GM12878 (cell line): ENCODE measurements at regions not wholly inside any gene's neighbourhood (a gene's known extent, or its start where the extent isn't known, plus 50 kb on each side); places are given as distances from the start of the nearest gene placed in this dataset.

Source experiments
- ATAC-seq: fragments of 200-7000 bp; cut with Tn5 transposase; 3 replicates; pipeline ENCODE4 v1.9.1; 2020; ENCODE audit warnings: mild to moderate bottlenecking, moderate library complexity
- BruUV-seq: library from RNA; stranded (reverse); fragments of 400-500 nt; replicated peaks from 2 replicates; lab custom pipeline; 2021; lab: Mats Ljungman, UMichigan
- CTCF ChIA-PET: fragments of 300-600 bp; sonication (Branson Sonifier 250); formaldehyde crosslinking; extraction: SDS; loops from one replicate; lab custom pipeline; 2021; ENCODE audit warnings: inconsistent platforms; lab: Yijun Ruan, JAX
- POLR2A ChIA-PET: fragments of 350-600 bp; formaldehyde crosslinking; extraction: SDS; loops from one replicate; lab custom pipeline; 2021; ENCODE audit warnings: inconsistent platforms; lab: Charles Lee
- RAD21 ChIA-PET: fragments of 300-600 bp; sonication (Branson Sonifier 250); formaldehyde crosslinking; loops from one replicate; lab custom pipeline; 2023; ENCODE audit warnings: antibody characterized with exemption; ENCODE audit not compliant: unreplicated experiment; lab: Charles Lee
- SMC1A ChIA-PET: fragments of 300-600 bp; sonication (Branson Sonifier 250); formaldehyde crosslinking; loops from one replicate; lab custom pipeline; 2023; ENCODE audit not compliant: unreplicated experiment, uncharacterized antibody; lab: Charles Lee
- DNase-seq: peaks from one replicate; pipeline ENCODE4 v3.0.0-alpha.2; 2011; ENCODE audit warnings: low read depth, low spot score
- FAIRE-seq: peaks from 3 replicates; lab custom pipeline; 2011; peaks lifted over from hg19 to GRCh38; lab: Jason Lieb, UNC
- H2AFZ ChIP-seq: 2 replicates; pipeline ENCODE4 v1.6.0; 2011; ENCODE audit warnings: low read depth, low read length, control low read depth; ENCODE audit not compliant: control insufficient read depth
- H3K27ac ChIP-seq: 2 replicates; pipeline ENCODE4 v1.5.1; 2011; ENCODE audit warnings: control low read depth; ENCODE audit not compliant: control insufficient read depth, insufficient read depth
- H3K27me3 ChIP-seq, 2 experiments: replicated peaks in 1 of 2; 2 replicates each; pipeline versions ENCODE4 v1.6.0 to v1.6.1; 2011; ENCODE audit warnings: low read length in 1 of 2; ENCODE audit not compliant: control insufficient read depth in 2 of 2, insufficient read depth in 2 of 2
- H3K36me3 ChIP-seq, 2 experiments: 2 replicates each; pipeline ENCODE4 v1.5.1; 2011; ENCODE audit warnings: low read length in 1 of 2; ENCODE audit not compliant: control insufficient read depth in 2 of 2, insufficient read depth in 2 of 2
- H3K4me1 ChIP-seq: 2 replicates; pipeline ENCODE4 v1.6.1; 2011; ENCODE audit warnings: mild to moderate bottlenecking, low read length, moderate library complexity, mixed read lengths; ENCODE audit not compliant: control insufficient read depth, insufficient read depth
- H3K4me2 ChIP-seq: 2 replicates; pipeline ENCODE4 v1.6.0; 2011; ENCODE audit warnings: control low read depth; ENCODE audit not compliant: control insufficient read depth, insufficient read depth
- H3K4me3 ChIP-seq: fragments of 200-600 bp; sonication (generic); 2 replicates; pipeline ENCODE4 v1.5.1; 2016
- H3K79me2 ChIP-seq: 2 replicates; pipeline ENCODE4 v1.6.0; 2011; ENCODE audit warnings: low read length; ENCODE audit not compliant: control insufficient read depth, insufficient read depth
- H3K9ac ChIP-seq: 2 replicates; pipeline ENCODE4 v1.8.0; 2011; ENCODE audit warnings: low read length, control low read depth, mixed read lengths; ENCODE audit not compliant: control insufficient read depth, insufficient read depth
- H3K9me3 ChIP-seq: replicated peaks from 3 replicates; pipeline ENCODE4 v1.5.1; 2011; ENCODE audit warnings: mild to moderate bottlenecking, low read length; ENCODE audit not compliant: control insufficient read depth, insufficient read depth
- H4K20me1 ChIP-seq: 2 replicates; pipeline ENCODE4 v1.6.0; 2011; ENCODE audit not compliant: control insufficient read depth, insufficient read depth
- CBX5 ChIP-seq: sonication (generic); IDR thresholded peaks from 2 replicates; pipeline ENCODE4 v1.6.1; 2016; ENCODE audit warnings: low read depth, moderate library complexity, mild to moderate bottlenecking, inconsistent platforms
- CREM ChIP-seq: IDR thresholded peaks from 2 replicates; pipeline ENCODE4 v1.6.1; 2014; ENCODE audit warnings: antibody characterized with exemption, low read depth
- EP300 ChIP-seq, 2 experiments: fragments of 150-350 bp in 1 of 2; IDR thresholded peaks; 2 replicates each; pipeline ENCODE4 v1.6.1; 2011 to 2012; ENCODE audit warnings: low read depth in 2 of 2, low read length in 2 of 2, borderline replicate concordance in 1 of 2, improper control_type of control experiment in 1 of 2, inconsistent platforms in 1 of 2; ENCODE audit not compliant: control insufficient read depth in 1 of 2
- SKIL ChIP-seq: fragments of 450-650 bp; IDR thresholded peaks from 2 replicates; pipeline ENCODE4 v1.6.1; 2017; ENCODE audit warnings: mild to moderate bottlenecking, low read depth, inconsistent platforms; ENCODE audit not compliant: poor library complexity, severe bottlenecking
- TARDBP ChIP-seq: IDR thresholded peaks from 2 replicates; pipeline ENCODE4 v1.6.1; 2016; ENCODE audit warnings: borderline replicate concordance
- YBX1 ChIP-seq: fragments of 450-650 bp; IDR thresholded peaks from 2 replicates; pipeline ENCODE4 v1.6.1; 2016; ENCODE audit warnings: antibody characterized with exemption
- ZNF207 ChIP-seq: fragments of 450-650 bp; IDR thresholded peaks from 2 replicates; pipeline ENCODE4 v1.6.1; 2014; ENCODE audit warnings: antibody characterized with exemption, mild to moderate bottlenecking, borderline replicate concordance
- WGBS: methylation state at CpG from one replicate; pipeline ENCODE4 v1.1.6; 2016; ENCODE audit warnings: low lambda C conversion rate; ENCODE audit not compliant: insufficient replicate concordance, insufficient coverage; ENCODE audit errors: missing lambda C conversion rate; 5-methylcytosine and 5-hydroxymethylcytosine counted together
- in situ Hi-C: fragments of 300-500 bp; cut with MboI; formaldehyde crosslinking; loops from 9 replicates; pipeline ENCODE4 v1.14.3; 2018; ENCODE audit warnings: mixed read lengths
- intact Hi-C: fragments of 100-400 bp; cut with micrococcal nuclease; formaldehyde crosslinking; loops from one replicate; pipeline ENCODE4 v1.14.2; 2022; ENCODE audit not compliant: unreplicated experiment

DNA sequence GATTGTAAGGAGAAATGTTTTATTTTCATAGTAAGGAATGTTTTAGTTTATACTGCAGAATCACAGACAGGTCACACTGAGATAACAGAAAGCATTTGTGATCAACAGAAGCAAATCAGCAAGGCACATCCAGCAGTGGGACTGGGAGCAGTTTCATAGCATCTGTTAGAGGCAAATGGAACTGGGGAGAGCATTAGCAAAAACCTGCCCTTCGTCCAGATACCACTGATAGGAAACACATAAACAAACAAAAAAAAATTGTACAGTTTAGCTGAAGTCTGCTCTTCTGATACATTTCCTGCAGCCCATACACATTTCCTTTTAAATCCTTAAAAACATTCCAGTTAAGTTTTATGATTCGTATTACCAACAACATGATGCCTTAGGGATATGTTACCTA, 374.3 kb downstream of the PCDH7 start:
- ChIA-PET RAD21 (interaction anchor here (0.6 kb wide), 1 partner anchor 528 kb away, joined by 3 read pairs; no protein-coding TSS in a partner anchor), CTCF (interaction anchor here (1.6 kb wide), 1 partner anchor 47 kb away, joined by 3 read pairs; no protein-coding TSS in a partner anchor)
- FAIRE-seq, result no peak

More for the DNA sequence above, 374.3 kb downstream of the PCDH7 start:
- H3K9me3 ChIP-seq, result no peaks in the 10 kb centered on the region
- TF ChIP-seq CBX5 (no peak), SKIL (no peak), ZNF207 (no peak), EP300 (IDR thresholded peaks at IDR 0.05; ENCODE audit: borderline replicate concordance in 1 of 2, control insufficient read depth in 1 of 2, low read depth in 2 of 2, low read length in 2 of 2) (no peak), YBX1 (no peak), TARDBP (no peak), CREM (no peak)
- TF ChIP-seq, all 136 proteins: peak for 0
- Histone ChIP-seq H3K79me2 (no peaks in the 10 kb centered on the region), H3K4me2 (no peak overlapping the region), H4K20me1 (no peaks in the 10 kb centered on the region), H3K27ac (no peak overlapping the region), H3K4me1 (no peaks in the 10 kb centered on the region), H3K4me3 (no peak overlapping the region), H3K36me3 (no peaks in the 10 kb centered on the region), H2AFZ (no peak overlapping the region), H3K27me3 (no peaks in the 10 kb centered on the region), H3K9ac (no peak overlapping the region)
- ATAC-seq (no peak), DNase-seq (no peak)
- 0% methylated on average over 2 of the region's 2 CpGs for WGBS
- ChIA-PET SMC1A (interaction anchor here (0.7 kb wide), 1 partner anchor 13 kb away, joined by 5 read pairs; no protein-coding TSS in a partner anchor), POLR2A (no interaction called here)
- no TSS peak for BruUV-seq
- intact Hi-C loops, result no loop called here
- in situ Hi-C loops, result no loop called here
